ENCODE measurements at regions not wholly inside any gene's neighbourhood (a gene's known extent, or its start where the extent isn't known, plus 50 kb on each side); places are given as distances from the start of the nearest gene placed in this dataset.

GRCh38 chr7:41603985-41604384, 98.9 kb downstream of the INHBA start:
- TF ChIP-seq CTCF (IDR thresholded peaks at IDR 0.05) (no peak), EP300 (IDR thresholded peaks at IDR 0.05) (no peak), POLR2A (IDR thresholded peaks at IDR 0.05) (no peak)
